Small intestine (tissue), 7 donors: ENCODE measurements at regions not wholly inside any gene's neighbourhood (a gene's known extent, or its start where the extent isn't known, plus 50 kb on each side); places are given as distances from the start of the nearest gene placed in this dataset.

ENCODE experiments used
- DNase-seq, 2 donors: peaks; one replicate each; pipeline versions ENCODE4 v3.0.0 to v3.0.0-alpha.2; 2013
- FAIRE-seq: peaks from 2 replicates; lab custom pipeline; 2012; peaks lifted over from hg19 to GRCh38; lab: Jason Lieb, UNC
- H3K27ac ChIP-seq, 3 donors: one replicate each; pipeline ENCODE4 v1.5.1; 2013; ENCODE audit warnings: low read length in 2 of 3, mild to moderate bottlenecking in 2 of 3, control low read depth in 1 of 3, inconsistent platforms in 1 of 3, low read depth in 1 of 3, moderate library complexity in 1 of 3
- H3K27me3 ChIP-seq, 3 donors: one replicate each; pipeline ENCODE4 v1.6.1; 2013; ENCODE audit warnings: low read length in 3 of 3, inconsistent platforms in 1 of 3; ENCODE audit not compliant: control insufficient read depth in 3 of 3, insufficient read depth in 3 of 3
- H3K36me3 ChIP-seq, 3 donors: one replicate each; pipeline ENCODE4 v1.6.1; 2013; ENCODE audit warnings: low read length in 3 of 3, inconsistent platforms in 1 of 3, low read depth in 1 of 3, mild to moderate bottlenecking in 1 of 3, moderate library complexity in 1 of 3; ENCODE audit not compliant: control insufficient read depth in 3 of 3, insufficient read depth in 2 of 3
- H3K4me1 ChIP-seq, 3 donors: one replicate each; pipeline ENCODE4 v1.6.1; 2013; ENCODE audit warnings: low read length in 2 of 3, inconsistent platforms in 1 of 3, low read depth in 1 of 3, mild to moderate bottlenecking in 1 of 3, moderate library complexity in 1 of 3; ENCODE audit not compliant: control insufficient read depth in 3 of 3, insufficient read depth in 2 of 3
- H3K4me3 ChIP-seq, 3 donors: one replicate each; pipeline ENCODE4 v1.5.1; 2013; ENCODE audit warnings: low read length in 3 of 3, control low read depth in 1 of 3, inconsistent platforms in 1 of 3, low read depth in 1 of 3, mild to moderate bottlenecking in 1 of 3, moderate library complexity in 1 of 3
- H3K9me3 ChIP-seq, 2 donors: one replicate each; pipeline ENCODE4 v1.6.1; 2013; ENCODE audit warnings: low read depth in 1 of 2, low read length in 1 of 2; ENCODE audit not compliant: control insufficient read depth in 2 of 2, insufficient read depth in 1 of 2
- WGBS, 3 donors: extraction: QIAGEN DNeasy Blood & Tissue Kit; methylation state at CpG; one replicate each; pipeline ENCODE4 v1.1.7; 2013; 5-methylcytosine and 5-hydroxymethylcytosine counted together
- donor health status: healthy with polysubstance abuse.
- donor health status: control.
- donor health status: control.
- donor health status: Bipolar disorder and iron deficiency.
- donor health status: healthy.

DNA sequence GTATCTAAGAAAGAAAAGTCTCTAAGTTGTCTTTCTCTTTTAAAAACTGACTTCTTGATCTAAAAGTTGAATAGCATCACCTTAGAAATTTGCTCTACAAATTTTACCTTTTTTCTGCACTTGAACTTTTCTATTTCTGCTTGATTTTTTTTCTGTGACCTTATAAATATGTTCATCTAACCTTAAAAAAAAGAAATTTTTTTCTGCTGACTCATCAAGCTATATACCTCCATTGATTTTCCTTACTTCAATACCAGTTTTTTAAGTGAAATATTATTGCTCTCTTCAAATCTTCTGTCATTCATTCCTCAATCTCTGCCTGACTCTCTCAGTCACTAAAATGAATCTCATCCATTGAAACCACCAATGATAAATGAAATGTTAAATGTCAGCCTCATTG, 910.1 kb downstream of the GALC start:
- H3K27ac ChIP-seq = no peak overlapping the region
- H3K36me3 ChIP-seq = no peaks in the 10 kb centered on the region
- H3K9me3 ChIP-seq = peaks cover 0 to 1% of the 10 kb centered on the region in 2 donors
- no peaks in the 10 kb centered on the region for H3K27me3 ChIP-seq
- no peaks in the 10 kb centered on the region for H3K4me1 ChIP-seq
- DNase-seq (no peak), FAIRE-seq (no peak)
- no peak overlapping the region for H3K4me3 ChIP-seq

DNA sequence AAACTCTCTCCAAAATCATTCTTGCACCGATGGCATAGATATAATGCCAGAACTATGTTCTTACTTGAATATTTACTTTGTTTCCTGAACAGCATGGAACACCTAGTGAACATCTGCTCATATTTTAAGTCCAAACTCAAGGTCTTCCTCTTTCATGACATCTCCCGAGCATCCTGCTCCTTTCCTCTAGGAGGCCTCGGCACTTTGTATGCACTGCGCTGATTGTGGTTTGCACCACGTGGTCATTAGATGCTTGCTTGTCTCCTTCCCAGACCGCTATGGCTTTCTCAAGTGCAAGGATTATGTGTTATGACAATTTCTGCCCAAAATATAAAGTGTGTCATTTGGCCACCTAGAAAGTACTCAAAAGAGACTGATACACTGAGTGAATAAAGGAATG, 912.0 kb downstream of the GALC start:
- Histone ChIP-seq H3K4me1 (no peaks in the 10 kb centered on the region), H3K36me3 (no peaks in the 10 kb centered on the region), H3K27ac (no peak overlapping the region), H3K4me3 (no peak overlapping the region), H3K27me3 (no peaks in the 10 kb centered on the region), H3K9me3 (no peaks in the 10 kb centered on the region)
- 76 to 79% (median 78%) methylated on average over 6 of the region's 6 CpGs for WGBS, 3 donors
- no peak for FAIRE-seq
- no peak for DNase-seq

DNA sequence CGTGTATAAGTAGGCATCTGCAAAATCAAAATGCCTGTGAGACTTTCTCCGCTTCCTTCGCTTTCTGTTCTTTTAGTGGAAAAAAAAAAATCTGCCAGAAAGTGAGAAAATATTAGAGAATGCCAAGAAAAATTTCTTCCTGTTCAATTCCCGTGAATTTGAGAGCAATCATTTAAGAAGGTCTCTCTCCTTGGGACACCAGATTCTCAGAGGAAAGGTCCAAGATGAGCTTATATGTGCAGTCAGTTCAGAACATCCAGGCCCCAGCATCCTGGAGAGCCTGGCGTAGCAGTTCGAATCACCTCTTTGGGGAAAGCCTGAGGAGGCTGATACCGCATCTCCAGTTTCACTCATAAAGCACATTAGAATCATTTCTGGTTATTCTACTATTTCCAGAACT, 912.8 kb downstream of the GALC start:
- FAIRE-seq = no peak
- H3K4me3 ChIP-seq = no peak overlapping the region
- no peaks in the 10 kb centered on the region for H3K27me3 ChIP-seq
- 82 to 86% (median 86%) methylated on average over 7 of the region's 7 CpGs for WGBS, 3 donors
- H3K27ac ChIP-seq = no peak overlapping the region
- no peaks in the 10 kb centered on the region for H3K36me3 ChIP-seq
- no peak for DNase-seq
- H3K4me1 ChIP-seq = no peaks in the 10 kb centered on the region
- H3K9me3 ChIP-seq = no peaks in the 10 kb centered on the region

DNA sequence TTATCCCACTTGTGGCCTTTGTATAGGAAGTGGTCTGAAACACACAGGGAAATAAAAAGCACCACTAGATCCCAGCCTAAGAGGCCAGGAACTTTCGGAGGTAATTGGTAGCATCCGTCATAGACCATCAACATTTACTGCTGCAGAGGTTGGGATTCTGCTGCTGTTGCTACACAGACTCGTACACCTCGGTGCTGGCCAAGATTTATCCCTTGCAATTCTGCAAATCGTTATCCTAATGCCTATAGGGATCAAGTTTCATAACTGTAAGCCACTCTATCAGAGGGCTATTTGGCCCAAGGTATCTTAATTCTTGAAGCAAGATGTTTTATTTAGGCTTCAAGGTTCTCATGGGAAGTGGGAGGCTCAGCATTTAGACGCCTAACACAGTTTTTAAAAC, 913.6 kb downstream of the GALC start:
- Histone ChIP-seq H3K27ac (no peak overlapping the region), H3K4me1 (no peaks in the 10 kb centered on the region), H3K4me3 (no peak overlapping the region), H3K27me3 (no peaks in the 10 kb centered on the region), H3K9me3 (no peaks in the 10 kb centered on the region), H3K36me3 (no peaks in the 10 kb centered on the region)
- FAIRE-seq (no peak), DNase-seq (no peak)
- WGBS, 3 donors = 68 to 76% (median 74%) methylated on average over 6 of the region's 6 CpGs

- Histone ChIP-seq H3K4me1 (no peaks in the 10 kb centered on the region), H3K4me3 (no peak overlapping the region), H3K9me3 (no peaks in the 10 kb centered on the region), H3K27me3 (no peaks in the 10 kb centered on the region), H3K36me3 (no peaks in the 10 kb centered on the region), H3K27ac (no peak overlapping the region)
- DNase-seq (no peak), FAIRE-seq (no peak)
These were observed 916.1 kb downstream of the GALC start for GRCh38 chr14:87076922-87077321.

- H3K36me3 ChIP-seq = no peaks in the 10 kb centered on the region
- H3K4me1 ChIP-seq = no peaks in the 10 kb centered on the region
- FAIRE-seq (no peak), DNase-seq (no peak)
- no peaks in the 10 kb centered on the region for H3K27me3 ChIP-seq
- WGBS, 3 donors = 56 to 58% (median 57%) methylated on average over 2 of the region's 2 CpGs
- H3K9me3 ChIP-seq = no peaks in the 10 kb centered on the region
- H3K4me3 ChIP-seq = no peak overlapping the region
- H3K27ac ChIP-seq = no peak overlapping the region
These were observed 916.8 kb downstream of the GALC start for GRCh38 chr14:87076146-87076545.

DNA sequence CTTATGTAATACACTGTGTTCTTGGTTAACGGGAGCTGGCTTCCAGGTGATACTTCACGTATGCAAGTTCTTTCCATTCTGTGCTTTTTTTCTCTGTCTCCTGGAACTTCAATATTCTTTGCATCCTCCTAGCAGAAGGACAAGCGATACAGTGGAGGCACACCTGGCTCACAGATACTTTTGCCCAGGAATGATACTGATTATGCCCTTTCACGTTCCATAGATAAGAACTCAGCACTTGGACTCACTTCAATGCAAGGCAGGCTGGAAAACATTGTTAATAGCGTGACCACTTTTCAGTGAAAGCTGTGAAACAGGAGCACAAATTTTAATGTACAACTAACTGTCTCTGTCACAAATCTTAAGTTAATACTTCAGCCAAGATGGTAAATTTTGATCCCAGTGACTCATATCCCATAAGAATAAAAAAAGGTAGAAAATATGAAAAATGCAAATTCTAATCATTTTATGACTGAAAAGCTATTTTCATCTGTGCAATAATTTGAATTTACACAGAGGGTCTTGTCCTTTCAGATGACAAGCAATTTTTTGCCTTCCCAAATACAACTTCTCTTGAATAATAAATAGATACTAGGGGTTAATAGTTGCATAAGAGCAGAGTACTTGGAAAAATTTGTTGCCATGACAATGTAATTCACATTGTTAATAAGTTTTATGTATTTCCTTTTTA, 919.0 kb downstream of the GALC start:
- FAIRE-seq = no peak
- Histone ChIP-seq H3K4me3 (no peak overlapping the region), H3K27ac (no peak overlapping the region), H3K4me1 (no peaks in the 10 kb centered on the region), H3K9me3 (no peaks in the 10 kb centered on the region), H3K27me3 (no peaks in the 10 kb centered on the region), H3K36me3 (no peaks in the 10 kb centered on the region)
- WGBS, 3 donors = 71 to 82% (median 75%) methylated on average over 5 of the region's 5 CpGs
- DNase-seq = no peak

DNA sequence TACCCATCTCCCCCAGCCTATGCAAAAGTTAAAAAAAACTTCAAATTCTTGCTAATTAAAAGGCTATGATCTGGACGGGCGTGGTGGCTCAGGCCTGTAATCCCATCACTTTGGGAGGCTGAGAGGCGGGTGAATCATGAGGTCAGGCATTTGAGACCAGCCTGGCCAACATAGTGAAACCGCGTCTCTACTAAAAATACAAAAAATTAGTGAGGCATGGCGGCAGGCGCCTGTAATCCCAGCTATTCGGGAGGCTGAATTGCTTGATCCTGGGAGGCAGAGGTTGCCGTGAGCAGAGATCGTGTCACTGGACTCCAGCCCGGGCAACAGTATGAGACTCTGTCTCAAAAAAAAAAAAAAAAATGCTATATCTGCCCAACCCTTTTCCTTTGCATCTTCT, 925.4 kb downstream of the GALC start:
- FAIRE-seq = no peak

GRCh38 chr14:87067061-87067460, 925.9 kb downstream of the GALC start:
- Histone ChIP-seq H3K27ac (no peak overlapping the region), H3K4me3 (no peak overlapping the region), H3K36me3 (no peaks in the 10 kb centered on the region), H3K9me3 (peaks cover 0 to 2% of the 10 kb centered on the region in 2 donors), H3K27me3 (no peaks in the 10 kb centered on the region), H3K4me1 (no peaks in the 10 kb centered on the region)
- no peak for DNase-seq
- WGBS, 3 donors = 51 to 69% (median 57%) methylated on average over 4 of the region's 4 CpGs
- FAIRE-seq = no peak

More for the DNA sequence above, 925.4 kb downstream of the GALC start:
- no peak overlapping the region for H3K27ac ChIP-seq
- no peak overlapping the region for H3K4me3 ChIP-seq
- H3K36me3 ChIP-seq = no peaks in the 10 kb centered on the region
- 91 to 93% (median 91%) methylated on average over 11 of the region's 11 CpGs for WGBS, 3 donors
- no peaks in the 10 kb centered on the region for H3K27me3 ChIP-seq
- DNase-seq = no peak
- peaks cover 0 to 2% of the 10 kb centered on the region in 2 donors for H3K9me3 ChIP-seq
- no peaks in the 10 kb centered on the region for H3K4me1 ChIP-seq
